ENCODE measurements at regions not wholly inside any gene's neighbourhood (a gene's known extent, or its start where the extent isn't known, plus 50 kb on each side); places are given as distances from the start of the nearest gene placed in this dataset.

DNA sequence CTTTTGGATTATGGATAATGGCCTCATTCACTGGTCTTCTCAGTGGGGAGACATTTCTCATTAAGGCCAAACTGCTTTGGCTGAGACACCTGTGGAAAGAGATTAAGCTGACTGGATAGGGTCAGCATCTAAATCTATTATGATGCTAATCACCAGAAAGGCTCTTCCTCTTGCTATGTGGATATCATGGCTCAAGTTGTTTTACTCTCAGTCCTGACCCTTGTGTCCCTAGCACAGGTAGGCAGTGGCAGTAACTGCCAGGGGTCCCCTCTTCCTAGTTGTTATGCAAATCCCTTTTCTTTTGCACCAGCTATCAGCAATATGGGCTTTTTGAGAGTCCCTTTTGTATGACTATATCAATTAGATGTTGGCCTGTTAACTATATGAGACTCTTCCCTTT, 335.7 kb upstream of the PLET1 start:
- H3K9me2 ChIP-seq (replicated peaks; ENCODE audit: insufficient read depth): no peaks in the 10 kb centered on the region
- no peak overlapping the region for H3K4me2 ChIP-seq
- no peaks in the 10 kb centered on the region for H3K79me2 ChIP-seq
- no peak overlapping the region for H3K27ac ChIP-seq
- H3K4me1 ChIP-seq (ENCODE audit: insufficient read depth): no peaks in the 10 kb centered on the region
- H3K4me3 ChIP-seq: no peak overlapping the region
- H3K36me3 ChIP-seq (replicated peaks; ENCODE audit: insufficient read depth, low read depth): no peaks in the 10 kb centered on the region
- no peak for DNase-seq (ENCODE audit: low spot score)
- H4K20me1 ChIP-seq (ENCODE audit: insufficient read depth, poor library complexity, severe bottlenecking): no peaks in the 10 kb centered on the region
- no peak overlapping the region for H2AFZ ChIP-seq
- H3K9me3 ChIP-seq (ENCODE audit: low read depth): no peaks in the 10 kb centered on the region
- TF ChIP-seq, protein P1, sequence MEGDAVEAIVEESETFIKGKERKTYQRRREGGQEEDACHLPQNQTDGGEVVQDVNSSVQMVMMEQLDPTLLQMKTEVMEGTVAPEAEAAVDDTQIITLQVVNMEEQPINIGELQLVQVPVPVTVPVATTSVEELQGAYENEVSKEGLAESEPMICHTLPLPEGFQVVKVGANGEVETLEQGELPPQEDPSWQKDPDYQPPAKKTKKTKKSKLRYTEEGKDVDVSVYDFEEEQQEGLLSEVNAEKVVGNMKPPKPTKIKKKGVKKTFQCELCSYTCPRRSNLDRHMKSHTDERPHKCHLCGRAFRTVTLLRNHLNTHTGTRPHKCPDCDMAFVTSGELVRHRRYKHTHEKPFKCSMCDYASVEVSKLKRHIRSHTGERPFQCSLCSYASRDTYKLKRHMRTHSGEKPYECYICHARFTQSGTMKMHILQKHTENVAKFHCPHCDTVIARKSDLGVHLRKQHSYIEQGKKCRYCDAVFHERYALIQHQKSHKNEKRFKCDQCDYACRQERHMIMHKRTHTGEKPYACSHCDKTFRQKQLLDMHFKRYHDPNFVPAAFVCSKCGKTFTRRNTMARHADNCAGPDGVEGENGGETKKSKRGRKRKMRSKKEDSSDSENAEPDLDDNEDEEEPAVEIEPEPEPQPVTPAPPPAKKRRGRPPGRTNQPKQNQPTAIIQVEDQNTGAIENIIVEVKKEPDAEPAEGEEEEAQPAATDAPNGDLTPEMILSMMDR (IDR thresholded peaks at IDR 0.05; ENCODE audit: poor library complexity): no peak
- TF ChIP-seq EZH2 (IDR thresholded peaks at IDR 0.05; ENCODE audit: borderline replicate concordance) (no peak), EZH2phosphoT487 (IDR thresholded peaks at IDR 0.05; ENCODE audit: low read depth, severe bottlenecking, unreplicated experiment) (no peak)
- no peaks in the 10 kb centered on the region for H3K27me3 ChIP-seq

DNA sequence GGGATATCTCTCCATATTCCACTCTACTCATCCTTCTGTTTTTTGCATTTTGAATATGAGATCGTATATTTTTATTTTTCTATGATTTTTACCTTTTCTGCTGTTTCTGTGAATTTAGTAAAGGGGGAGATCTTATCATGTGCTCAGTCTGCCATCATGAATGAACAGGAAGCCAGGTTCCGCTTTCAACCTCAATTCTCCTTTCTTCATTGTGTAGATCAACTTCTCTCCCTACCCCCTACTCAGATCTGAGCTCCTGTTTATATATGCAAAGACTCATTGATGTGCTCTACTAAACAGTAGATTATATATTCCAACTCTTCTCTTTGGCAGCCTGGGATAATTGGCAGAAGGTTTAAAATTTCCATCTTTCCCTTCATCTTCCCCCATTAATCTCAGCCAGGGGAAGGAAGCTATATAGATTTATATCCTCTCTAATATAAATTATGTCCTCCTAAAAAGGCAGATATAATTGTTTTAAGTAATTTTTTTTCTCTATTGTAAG, 336.7 kb upstream of the PLET1 start:
- Histone ChIP-seq H3K4me2 (no peak overlapping the region), H3K79me2 (no peaks in the 10 kb centered on the region)
- WGBS (ENCODE audit: low lambda C conversion rate, missing lambda C conversion rate): 94% methylated on average over 2 of the region's 2 CpGs

DNA sequence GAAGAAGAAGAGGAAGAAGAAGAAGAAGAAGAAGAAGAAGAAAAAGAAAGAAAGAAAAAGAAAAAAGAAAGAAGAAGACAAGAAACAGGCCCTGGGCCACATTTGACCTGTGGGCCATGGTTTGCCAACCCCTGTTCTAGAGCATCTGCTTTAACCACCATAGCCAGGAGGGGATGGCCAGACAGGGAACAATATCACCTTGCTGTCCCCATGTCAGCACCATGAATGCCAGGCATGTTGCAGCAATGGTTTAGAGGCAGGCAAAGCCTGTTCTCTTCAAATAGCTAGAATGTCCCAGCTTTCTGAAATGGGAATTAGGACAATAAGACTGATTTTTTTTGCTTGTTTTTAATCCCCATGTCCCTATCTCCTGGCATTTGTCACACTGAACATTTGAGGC, 338.6 kb upstream of the PLET1 start:
- H3K9me3 ChIP-seq (ENCODE audit: low read depth): no peaks in the 10 kb centered on the region
- no peaks in the 10 kb centered on the region for H3K4me1 ChIP-seq (ENCODE audit: insufficient read depth)
- no peaks in the 10 kb centered on the region for H3K36me3 ChIP-seq (replicated peaks; ENCODE audit: insufficient read depth, low read depth)
- no peaks in the 10 kb centered on the region for H3K9me2 ChIP-seq (replicated peaks; ENCODE audit: insufficient read depth)
- no peak overlapping the region for H3K4me2 ChIP-seq
- no peak for DNase-seq (ENCODE audit: low spot score)
- no peak overlapping the region for H2AFZ ChIP-seq
- no peaks in the 10 kb centered on the region for H3K79me2 ChIP-seq
- H3K27me3 ChIP-seq: no peaks in the 10 kb centered on the region
- H4K20me1 ChIP-seq (ENCODE audit: insufficient read depth, poor library complexity, severe bottlenecking): no peaks in the 10 kb centered on the region
- H3K27ac ChIP-seq: no peak overlapping the region
- TF ChIP-seq, protein P1 (IDR thresholded peaks at IDR 0.05; ENCODE audit: poor library complexity): no peak
- no peak for TF ChIP-seq EZH2 (IDR thresholded peaks at IDR 0.05; ENCODE audit: borderline replicate concordance)
- H3K4me3 ChIP-seq: no peak overlapping the region

More for the DNA sequence above, 336.7 kb upstream of the PLET1 start:
- no peak for DNase-seq (ENCODE audit: low spot score)
- no peak overlapping the region for H2AFZ ChIP-seq
- no peaks in the 10 kb centered on the region for H4K20me1 ChIP-seq (ENCODE audit: insufficient read depth, poor library complexity, severe bottlenecking)
- no peaks in the 10 kb centered on the region for H3K9me2 ChIP-seq (replicated peaks; ENCODE audit: insufficient read depth)
- H3K27ac ChIP-seq: no peak overlapping the region
- H3K36me3 ChIP-seq (replicated peaks; ENCODE audit: insufficient read depth, low read depth): no peaks in the 10 kb centered on the region
- H3K4me1 ChIP-seq (ENCODE audit: insufficient read depth): no peaks in the 10 kb centered on the region
- no peaks in the 10 kb centered on the region for H3K27me3 ChIP-seq
- no peak overlapping the region for H3K4me3 ChIP-seq
- no peaks in the 10 kb centered on the region for H3K9me3 ChIP-seq (ENCODE audit: low read depth)
- TF ChIP-seq EZH2 (IDR thresholded peaks at IDR 0.05; ENCODE audit: borderline replicate concordance): no peak

DNA sequence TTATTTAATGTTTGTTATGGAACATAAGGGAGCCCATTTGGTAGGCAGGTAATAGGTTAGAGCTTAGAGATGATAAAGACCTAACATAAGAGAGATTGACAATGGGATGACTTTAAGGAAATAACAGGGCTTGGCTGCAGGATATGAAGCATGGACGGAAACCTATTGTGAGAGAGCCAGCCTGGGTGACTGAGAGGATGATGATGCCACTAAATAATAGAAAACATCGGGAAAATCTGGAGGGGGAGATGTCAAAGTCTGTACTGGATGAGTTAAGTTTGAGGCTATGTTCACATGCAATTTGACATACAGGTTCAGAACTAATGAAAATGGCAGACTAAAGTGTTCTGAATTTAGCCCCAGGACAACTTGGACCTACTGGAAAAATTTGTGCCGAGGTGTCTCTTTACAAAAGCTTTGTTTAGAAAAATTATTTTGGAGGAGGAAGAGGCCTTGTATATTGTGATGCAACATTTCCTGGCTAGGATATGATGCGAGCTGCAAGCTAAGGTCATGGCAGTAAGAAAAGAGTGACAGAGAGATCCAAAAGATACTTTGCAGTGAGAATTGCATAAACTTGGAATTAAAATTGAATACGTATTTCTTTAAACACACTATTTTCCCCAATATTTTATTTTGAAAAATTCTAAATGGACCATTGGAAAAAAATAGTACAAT, 339.3 kb upstream of the PLET1 start:
- Histone ChIP-seq H3K9me2 (replicated peaks; ENCODE audit: insufficient read depth) (no peaks in the 10 kb centered on the region), H3K9me3 (ENCODE audit: low read depth) (no peaks in the 10 kb centered on the region), H3K79me2 (no peaks in the 10 kb centered on the region), H3K27me3 (no peaks in the 10 kb centered on the region), H3K4me1 (ENCODE audit: insufficient read depth) (no peaks in the 10 kb centered on the region), H3K4me3 (no peak overlapping the region), H3K36me3 (replicated peaks; ENCODE audit: insufficient read depth, low read depth) (no peaks in the 10 kb centered on the region), H2AFZ (no peak overlapping the region), H3K4me2 (no peak overlapping the region), H4K20me1 (ENCODE audit: insufficient read depth, poor library complexity, severe bottlenecking) (no peaks in the 10 kb centered on the region), H3K27ac (no peak overlapping the region)
- TF ChIP-seq EZH2phosphoT487 (IDR thresholded peaks at IDR 0.05; ENCODE audit: low read depth, severe bottlenecking, unreplicated experiment) (no peak), EZH2 (IDR thresholded peaks at IDR 0.05; ENCODE audit: borderline replicate concordance) (no peak)
- TF ChIP-seq, protein P1 (IDR thresholded peaks at IDR 0.05; ENCODE audit: poor library complexity): no peak
- no peak for DNase-seq (ENCODE audit: low spot score)
- 84% methylated on average over 5 of the region's 5 CpGs for WGBS (ENCODE audit: low lambda C conversion rate, missing lambda C conversion rate)

All from hepatocyte (in vitro differentiated cells).